GM12872 (cell line): ENCODE measurements at regions not wholly inside any gene's neighbourhood (a gene's known extent, or its start where the extent isn't known, plus 50 kb on each side); places are given as distances from the start of the nearest gene placed in this dataset.

Experiments used
- TF ChIP-seq, protein P1 (sequence below): IDR thresholded peaks from 3 replicates; pipeline ENCODE4 v1.5.1; 2011; ENCODE audit warnings: low read depth, mild to moderate bottlenecking, low read length, moderate library complexity; ENCODE audit not compliant: insufficient read depth

DNA sequence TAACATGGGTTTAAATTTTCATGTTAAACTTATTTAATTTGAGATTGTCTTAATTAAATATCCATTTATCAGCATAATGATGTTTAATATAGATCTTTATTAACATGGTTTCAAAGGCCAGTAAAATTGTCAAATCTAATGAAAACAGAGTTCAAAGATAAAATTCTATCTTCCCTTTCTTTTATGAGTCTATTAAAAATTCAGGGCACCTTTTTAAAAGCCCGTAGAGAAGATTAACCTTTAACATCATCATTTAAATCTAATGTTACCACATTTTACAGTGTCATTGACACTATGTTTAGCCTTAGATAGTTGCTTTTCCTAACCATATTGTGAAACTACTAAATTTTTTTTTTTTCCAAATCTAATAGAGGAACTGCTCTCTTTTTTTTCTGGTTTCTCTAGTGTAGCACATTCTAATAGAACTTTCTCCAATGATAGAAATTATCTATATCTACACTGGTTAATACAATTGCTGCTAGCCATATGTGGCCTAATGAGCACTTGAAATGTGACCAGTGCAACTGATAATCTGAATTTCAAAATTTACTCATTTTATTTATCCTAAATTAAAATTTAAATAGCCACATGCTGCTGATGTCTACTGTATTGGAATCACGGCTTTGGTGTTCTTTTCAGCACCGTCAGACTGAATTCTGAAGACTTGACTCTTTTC lies 410.9 kb downstream of the UTRN start:
- TF ChIP-seq, protein P1, sequence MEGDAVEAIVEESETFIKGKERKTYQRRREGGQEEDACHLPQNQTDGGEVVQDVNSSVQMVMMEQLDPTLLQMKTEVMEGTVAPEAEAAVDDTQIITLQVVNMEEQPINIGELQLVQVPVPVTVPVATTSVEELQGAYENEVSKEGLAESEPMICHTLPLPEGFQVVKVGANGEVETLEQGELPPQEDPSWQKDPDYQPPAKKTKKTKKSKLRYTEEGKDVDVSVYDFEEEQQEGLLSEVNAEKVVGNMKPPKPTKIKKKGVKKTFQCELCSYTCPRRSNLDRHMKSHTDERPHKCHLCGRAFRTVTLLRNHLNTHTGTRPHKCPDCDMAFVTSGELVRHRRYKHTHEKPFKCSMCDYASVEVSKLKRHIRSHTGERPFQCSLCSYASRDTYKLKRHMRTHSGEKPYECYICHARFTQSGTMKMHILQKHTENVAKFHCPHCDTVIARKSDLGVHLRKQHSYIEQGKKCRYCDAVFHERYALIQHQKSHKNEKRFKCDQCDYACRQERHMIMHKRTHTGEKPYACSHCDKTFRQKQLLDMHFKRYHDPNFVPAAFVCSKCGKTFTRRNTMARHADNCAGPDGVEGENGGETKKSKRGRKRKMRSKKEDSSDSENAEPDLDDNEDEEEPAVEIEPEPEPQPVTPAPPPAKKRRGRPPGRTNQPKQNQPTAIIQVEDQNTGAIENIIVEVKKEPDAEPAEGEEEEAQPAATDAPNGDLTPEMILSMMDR: no peak

GRCh38 chr6:144696610-144697368 lies 411.7 kb downstream of the UTRN start:
- TF ChIP-seq, protein P1: no peak

GRCh38 chr6:144697369-144697760 lies 412.2 kb downstream of the UTRN start:
- TF ChIP-seq, protein P1: no peak

GRCh38 chr6:144697801-144698200 lies 412.7 kb downstream of the UTRN start:
- TF ChIP-seq, protein P1: no peak

- TF ChIP-seq, protein P1: no peak
These were observed 417.6 kb downstream of the UTRN start for GRCh38 chr6:144702781-144703180.

- TF ChIP-seq, protein P1: no peak
These were observed 425.1 kb downstream of the UTRN start for GRCh38 chr6:144710207-144710606.

DNA sequence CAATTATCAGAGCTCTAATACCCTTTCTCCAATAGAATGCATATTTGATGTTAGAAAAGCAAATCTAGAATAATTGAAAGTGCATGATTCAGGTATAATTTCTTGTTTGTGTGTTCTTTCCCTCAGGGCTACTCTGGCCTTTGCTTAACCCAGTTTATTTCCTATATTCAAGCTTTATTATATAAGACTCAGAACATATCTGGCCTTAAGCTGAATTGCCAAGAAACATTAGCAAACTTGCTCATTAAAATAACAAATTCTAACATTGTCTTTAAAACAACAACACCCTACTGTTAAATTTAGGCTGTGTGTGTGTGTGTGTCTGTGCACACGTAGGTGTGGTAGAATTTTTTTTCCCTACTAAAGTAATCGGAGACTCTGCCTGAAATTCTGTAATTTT lies 426.5 kb downstream of the UTRN start:
- TF ChIP-seq, protein P1: no peak
